GM21381 (cell line): ENCODE measurements at regions not wholly inside any gene's neighbourhood (a gene's known extent, or its start where the extent isn't known, plus 50 kb on each side); places are given as distances from the start of the nearest gene placed in this dataset.
A peak's percentile ranks its signal among the peaks of the same experiment; 100 is the strongest.

Source experiments
- ATAC-seq: cut with Tn5 transposase; IDR thresholded peaks from one replicate; pipeline ENCODE4 v1.9.1; 2021; ENCODE audit warnings: mild to moderate bottlenecking, moderate library complexity; ENCODE audit not compliant: unreplicated experiment

DNA sequence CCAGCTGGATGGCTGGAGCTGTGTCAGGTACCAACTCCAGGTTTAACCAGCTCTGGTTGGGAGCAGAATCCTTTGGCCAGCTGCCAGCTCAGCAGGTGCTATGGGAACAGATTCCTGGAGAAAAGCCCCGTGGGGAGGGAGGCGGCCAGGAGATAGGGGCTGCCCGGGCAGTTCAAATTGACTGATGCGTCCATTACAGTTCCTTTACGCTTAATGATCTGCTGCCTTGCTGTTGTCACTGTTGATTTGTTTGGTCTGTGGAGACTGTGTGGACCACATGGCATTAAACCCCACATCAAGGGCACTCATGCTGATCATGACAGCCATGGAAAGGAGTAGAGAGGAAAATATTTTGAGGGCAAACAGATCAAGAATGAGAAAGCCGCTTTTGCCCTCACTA is 200.0 kb downstream of the TSN start:
- no peak for ATAC-seq

DNA sequence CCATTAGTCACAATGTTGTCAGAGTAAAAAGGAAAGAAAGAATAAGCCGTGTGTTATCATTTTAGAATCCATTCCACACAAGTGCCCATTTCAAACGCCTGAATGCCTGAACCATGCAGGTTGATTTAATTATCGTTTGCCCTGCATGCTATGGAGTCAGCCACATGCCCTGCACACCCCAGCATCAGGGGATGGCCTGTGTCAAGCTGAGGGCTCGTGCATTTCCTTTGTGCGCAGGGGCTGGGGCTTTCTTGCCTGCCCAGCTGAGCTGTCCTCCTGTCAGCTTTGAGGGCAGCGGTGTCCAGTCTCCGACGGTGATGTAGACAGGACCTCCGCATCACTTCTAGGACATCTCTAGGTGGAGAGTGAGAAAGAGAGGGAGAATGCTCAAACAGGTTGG is 200.4 kb downstream of the TSN start:
- no peak for ATAC-seq

DNA sequence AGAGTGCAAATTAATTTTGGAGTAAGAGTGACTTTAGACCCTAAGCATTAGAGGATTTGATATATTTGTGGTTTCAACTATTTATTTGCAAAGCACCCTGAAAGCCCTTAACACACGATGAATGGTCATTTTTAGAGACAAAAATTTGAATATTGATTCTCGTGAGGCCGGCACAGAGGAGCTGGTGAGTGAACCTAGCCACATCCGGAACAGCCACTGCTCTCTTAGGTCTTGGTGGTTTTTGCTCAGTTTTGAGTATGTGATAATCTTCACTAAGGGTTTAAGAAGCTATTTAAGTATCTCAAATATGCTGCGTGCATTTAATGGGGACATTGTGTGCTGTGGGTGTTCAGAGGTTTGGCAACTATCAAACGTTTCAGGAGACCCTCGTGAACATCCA is 204.8 kb downstream of the TSN start:
- ATAC-seq, result peak; percentile 64

DNA sequence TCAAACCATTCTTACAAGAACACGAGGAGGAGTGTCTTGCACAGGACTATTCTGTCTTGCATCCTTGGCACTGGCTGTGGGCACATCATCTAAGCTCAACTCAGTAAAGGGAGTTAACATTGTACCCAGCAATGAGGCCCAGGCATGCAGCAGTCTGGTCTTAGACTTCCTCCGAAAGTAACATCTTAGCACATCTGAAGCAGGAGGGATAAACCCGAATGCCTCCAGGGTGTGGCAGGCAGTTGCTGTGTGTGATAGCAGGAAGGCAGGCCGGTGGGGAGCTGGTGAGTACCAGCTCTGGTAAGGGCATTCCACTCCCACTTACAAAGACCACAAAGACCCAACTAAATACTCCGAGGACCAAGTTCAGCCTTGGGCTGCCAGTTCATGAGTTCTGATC is 206.3 kb downstream of the TSN start:
- no peak for ATAC-seq

DNA sequence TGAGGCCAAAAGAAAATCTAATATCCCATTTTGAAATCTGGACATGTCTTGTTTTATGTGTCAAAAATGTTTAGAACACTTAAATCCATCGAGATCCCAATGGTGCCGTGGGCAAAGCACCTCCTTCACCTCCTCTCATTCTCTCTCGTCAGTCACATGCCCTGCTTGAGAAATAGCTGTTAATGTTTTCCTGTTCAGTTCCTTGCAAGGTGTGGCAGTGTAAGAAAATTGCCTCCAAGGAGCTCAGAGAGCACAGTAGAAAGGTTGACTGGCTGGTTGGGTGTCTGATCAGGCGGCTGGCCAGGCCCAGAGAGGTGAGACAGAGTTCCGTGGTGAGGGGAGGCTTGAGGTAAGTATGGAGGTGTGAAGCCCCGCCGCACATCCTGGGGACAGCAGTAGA is 210.2 kb downstream of the TSN start:
- ATAC-seq, result no peak

DNA sequence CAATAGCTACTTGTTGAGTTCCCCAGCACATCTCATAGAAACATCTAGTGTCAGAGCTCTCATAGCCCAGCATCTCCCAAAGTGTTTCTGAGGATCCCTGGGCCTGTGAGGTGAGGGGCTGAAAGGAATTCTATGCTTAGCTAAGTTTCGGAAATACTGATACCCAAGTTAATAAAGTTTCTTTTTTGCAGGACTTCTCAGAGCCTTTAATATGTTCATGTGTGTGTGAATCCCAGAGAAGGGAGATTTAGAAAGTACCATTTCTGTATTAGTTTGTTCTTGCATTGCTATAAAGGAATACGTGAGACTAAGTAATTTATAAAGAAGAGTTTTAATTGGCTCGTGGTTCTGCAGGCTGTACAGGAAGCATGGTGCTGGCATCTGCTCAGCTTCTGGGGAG is 211.2 kb downstream of the TSN start:
- no peak for ATAC-seq

DNA sequence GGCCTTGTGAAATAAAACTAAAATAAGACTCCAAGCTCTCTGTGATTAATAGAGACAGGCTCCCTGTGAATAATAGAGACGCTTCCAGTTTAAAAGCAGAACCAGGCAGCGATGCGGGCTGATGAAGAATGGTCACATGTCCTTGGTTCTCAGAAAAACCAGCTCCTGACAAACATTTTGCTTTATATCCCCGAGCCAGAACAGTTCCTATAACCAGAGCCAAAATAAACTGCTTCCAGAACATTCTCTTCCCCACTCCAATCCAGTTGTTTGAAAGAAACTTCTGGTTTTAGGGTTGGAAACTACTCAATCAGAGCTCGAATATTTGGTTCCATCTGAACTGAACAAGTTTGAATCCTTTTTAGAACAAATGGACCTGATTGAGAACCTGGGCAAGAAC is 213.7 kb downstream of the TSN start:
- no peak for ATAC-seq

DNA sequence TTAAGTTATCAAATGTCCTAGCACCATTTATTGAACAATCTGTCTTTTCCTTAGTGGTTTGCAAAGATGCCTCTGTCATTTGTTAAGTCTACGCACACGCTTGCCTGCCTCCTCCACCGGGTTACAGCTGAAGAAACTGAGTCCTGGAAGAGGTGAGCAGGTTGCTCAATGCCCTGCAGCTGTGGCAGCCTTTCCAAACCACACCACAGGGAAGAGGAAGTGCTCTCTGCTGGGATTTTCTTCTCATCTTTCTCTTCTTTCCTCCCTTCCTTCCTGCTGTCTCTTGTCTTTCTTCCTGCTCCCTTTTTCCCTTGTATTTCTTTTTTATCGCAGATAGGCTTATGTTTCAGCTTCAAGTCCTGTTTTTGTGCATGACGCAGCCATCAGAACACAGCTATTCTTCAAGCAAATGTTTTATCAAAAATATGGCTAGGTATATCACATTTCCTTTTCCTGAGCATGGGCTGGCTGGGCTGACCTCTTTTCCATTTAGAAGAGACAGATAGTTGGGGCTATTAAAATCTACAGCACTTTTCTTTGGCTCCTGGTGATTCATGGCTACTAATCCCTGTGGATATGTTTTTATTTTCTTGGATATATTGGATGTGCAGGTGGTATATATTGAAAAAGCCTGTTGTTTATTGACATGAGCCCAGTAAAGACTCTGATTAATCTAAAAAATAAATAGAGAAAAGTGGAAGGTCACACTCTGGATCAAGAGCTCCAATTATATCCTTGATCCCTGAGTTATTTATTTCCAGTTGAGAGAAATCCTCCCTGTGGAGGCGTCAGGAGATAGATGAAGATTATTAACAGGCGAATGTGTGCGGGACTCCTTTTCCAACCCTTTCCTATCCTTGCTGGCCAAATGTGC is 214.6 kb downstream of the TSN start:
- ATAC-seq, result no peak

DNA sequence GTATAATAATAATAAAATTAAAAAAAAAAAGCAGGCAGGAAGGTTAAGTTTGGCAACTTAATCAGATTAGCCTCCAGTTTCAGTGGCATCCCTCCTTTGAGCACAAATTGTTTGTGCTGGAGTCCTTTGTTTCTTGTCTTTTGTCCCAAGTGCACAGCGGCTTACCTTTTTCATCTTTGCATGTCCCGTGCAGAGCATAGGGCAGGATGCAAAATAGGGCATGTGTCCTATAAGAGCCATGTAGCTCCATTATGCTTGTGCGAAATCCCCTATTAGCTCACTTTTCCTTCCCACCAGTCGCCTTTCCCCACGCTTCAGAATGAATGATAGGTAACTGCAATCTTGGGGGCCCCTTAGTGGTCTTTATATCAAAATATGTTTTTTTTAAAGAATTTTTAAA is 216.8 kb downstream of the TSN start:
- no peak for ATAC-seq

DNA sequence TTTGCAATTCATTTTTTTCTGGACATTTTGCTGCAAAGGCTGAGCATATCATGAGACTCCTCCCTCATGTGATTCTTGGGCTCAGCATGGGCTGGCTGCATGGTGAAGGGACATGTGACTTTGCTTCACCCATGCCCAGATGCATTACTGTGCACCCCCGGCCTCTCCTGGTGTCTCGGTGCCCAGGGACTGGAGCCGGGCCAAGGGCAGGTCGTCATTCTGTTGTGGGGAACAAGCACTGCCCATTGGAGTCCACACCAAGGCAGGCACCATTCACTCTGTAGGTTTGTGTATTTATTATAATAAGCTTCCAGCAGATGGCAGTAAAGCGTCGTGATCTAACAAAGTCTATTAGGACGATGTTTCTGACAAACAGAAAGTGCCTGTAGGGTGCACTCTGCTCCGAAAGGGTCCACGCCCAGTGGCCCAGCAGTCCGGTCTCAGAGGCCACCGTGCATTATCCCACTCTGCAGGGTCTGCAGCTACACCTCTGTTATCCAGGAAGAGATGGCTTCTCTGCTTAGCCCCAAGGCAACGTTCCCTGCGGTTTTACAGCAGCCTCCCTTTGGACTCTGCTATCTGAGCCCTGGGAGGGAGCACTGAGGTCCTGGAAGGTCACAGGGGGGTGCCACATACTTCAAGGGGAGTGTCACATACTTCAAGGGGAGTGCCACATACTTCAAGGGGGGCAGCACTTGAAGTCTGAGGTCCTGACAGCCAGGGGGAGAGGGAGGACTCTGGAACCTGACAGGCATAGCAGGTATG is 219.6 kb downstream of the TSN start:
- peak; percentile 96 for ATAC-seq

DNA sequence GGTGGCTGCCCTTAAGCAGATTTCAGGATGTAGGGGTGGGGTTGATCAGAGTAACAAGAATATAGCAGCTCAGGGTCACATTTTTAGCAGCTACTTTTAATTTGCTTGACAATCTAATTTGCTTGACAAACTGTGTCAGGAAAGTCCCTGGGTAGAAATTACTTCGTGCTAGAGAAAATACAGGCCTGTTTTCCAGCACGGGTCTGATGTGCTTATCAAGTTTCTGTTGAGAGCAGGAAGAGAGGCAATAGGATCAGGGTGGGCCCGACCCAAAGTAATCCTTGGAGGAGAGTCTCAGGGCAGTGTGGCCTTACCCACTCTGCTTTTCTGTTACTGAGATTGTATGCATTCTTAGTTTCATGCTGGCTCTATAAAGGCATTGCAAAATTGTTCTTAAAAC is 221.5 kb downstream of the TSN start:
- ATAC-seq, result no peak

DNA sequence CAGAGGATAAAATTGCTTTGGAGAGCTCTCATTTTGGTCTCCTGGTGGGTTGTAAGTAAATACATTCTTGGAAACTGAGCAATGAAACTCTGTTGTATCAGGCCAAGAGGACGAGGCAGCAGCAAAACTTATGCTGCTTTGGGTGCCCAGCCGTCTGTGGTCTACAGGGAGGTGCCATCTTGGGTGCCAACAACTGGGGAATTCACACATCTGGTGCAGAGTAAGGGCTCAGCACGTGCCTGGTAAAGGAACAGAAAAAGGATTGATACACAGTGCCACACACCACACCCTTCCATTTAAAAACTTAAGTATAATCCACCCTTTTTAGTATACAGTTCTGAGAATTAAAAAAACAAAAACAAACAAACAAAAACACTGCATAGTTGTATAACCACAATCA is 221.9 kb downstream of the TSN start:
- no peak for ATAC-seq

DNA sequence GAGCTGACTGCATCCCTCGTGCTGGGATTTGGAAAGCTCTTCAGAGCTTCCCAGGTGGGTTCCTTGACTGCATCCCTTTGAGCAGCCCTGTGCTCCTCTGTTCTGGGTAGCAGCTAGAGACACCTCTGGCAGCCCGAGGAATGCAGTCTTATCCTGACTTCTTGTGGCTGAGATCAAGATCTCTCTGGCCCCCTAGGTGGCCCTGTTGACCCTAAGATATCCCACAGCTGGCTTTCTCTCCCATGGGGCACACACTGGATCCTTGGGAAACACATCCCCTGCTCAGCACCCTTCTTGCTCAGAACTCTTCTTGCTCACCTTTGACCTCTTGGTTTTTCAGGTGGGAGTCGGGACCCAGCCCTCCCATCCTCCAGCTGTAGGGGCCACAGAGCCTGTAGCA is 237.2 kb downstream of the TSN start:
- ATAC-seq, result no peak

DNA sequence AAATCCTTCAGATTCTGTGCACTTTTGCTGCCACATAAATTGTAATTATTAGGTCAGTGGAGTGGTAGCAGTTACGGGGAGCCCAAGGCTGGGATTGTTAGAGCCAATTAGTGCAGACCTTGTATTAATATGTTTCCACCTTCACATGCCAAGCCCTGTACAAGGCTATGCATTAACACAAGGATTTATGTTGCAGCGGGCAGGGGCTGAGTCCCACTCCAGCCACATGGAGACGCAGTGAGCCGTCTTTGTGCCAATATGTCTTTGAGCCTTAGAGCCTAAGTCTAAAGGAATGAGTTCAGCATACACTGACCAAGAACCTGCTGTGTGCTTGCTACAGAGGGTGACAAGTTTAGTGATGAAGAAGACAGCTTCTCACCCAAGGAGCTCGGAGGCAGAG is 238.2 kb downstream of the TSN start:
- ATAC-seq, result no peak

DNA sequence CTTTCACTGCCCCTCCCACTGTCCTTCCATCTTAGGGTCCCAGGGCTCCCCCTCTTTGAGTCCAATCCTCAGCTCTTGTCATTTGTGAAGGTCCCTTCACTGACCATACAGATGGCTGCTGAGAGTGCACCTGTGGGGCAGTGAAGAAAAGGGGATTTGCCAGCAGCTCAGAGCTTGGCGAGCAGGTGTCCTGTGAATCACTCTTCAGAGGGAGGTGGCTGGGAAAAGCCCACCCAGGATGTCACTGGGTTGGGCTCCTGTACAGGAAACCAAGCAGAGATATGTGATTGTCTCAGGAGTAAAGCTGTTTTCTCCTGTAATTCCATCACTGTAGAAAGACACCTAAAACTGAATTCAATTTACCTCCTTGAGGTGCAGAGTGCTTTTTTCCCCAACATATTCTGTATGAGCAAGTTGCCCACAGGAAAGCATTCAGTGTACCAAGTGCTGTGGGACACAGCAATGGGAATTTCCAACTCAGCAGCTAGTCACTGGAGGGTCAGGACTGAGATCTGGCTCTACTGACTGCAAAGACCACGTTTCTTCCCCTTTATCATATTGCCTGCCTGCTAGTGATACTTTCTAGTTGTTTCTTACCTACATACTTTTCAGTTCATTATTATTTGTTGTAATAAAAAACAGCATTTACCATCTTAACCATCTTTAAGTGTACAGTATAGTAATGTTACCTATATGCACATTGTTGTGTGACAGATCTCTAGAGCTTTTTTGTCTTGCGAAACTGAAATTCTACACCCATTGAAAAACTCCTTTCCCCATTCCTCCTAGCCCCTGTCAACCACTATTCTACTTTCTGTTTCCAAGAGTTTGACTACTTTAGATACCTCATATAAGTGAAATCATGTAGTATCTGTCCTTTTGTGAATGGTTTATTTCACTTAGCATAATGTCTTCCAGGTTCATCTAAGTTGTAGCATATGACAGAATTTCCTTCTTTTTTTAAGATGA is 239.1 kb downstream of the TSN start:
- no peak for ATAC-seq

DNA sequence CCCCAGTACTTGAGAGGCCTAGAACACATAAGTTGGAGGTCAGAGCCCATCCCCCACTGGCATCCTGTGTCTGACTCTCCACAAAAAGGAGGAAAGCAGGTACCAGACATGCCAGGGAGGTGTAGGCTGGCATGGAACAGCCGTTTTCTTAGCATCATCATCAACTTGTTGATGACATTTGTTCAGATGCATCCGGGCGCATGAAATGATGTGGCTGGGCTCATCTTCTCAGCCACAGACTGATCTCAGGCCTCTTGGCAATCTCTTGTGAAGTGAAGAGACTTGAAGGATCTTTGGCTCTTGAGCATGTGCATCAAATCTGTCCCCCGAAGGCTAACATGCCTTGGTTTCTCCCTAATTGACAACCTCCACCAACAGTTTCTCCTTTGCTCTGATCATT is 243.3 kb downstream of the TSN start:
- ATAC-seq, result no peak

DNA sequence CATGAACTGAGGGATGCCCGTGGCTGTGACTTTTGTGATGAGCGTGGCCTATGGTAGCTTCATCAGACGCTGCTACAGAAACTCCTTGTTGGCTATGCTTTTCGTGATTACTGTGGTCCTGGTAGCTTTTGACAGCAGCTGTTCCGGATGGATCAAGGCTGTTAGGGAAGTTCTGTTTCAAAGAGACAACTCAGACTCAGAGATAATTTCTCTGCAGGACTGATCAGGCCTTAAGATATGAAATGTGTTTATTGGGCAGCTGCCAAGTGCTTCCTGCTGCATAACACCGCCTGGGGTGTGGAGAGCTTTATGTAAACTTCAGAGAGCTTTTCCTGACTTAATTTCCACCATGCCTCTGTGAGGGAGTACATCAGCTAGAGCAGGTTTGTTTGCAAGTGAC is 243.8 kb downstream of the TSN start:
- no peak for ATAC-seq

DNA sequence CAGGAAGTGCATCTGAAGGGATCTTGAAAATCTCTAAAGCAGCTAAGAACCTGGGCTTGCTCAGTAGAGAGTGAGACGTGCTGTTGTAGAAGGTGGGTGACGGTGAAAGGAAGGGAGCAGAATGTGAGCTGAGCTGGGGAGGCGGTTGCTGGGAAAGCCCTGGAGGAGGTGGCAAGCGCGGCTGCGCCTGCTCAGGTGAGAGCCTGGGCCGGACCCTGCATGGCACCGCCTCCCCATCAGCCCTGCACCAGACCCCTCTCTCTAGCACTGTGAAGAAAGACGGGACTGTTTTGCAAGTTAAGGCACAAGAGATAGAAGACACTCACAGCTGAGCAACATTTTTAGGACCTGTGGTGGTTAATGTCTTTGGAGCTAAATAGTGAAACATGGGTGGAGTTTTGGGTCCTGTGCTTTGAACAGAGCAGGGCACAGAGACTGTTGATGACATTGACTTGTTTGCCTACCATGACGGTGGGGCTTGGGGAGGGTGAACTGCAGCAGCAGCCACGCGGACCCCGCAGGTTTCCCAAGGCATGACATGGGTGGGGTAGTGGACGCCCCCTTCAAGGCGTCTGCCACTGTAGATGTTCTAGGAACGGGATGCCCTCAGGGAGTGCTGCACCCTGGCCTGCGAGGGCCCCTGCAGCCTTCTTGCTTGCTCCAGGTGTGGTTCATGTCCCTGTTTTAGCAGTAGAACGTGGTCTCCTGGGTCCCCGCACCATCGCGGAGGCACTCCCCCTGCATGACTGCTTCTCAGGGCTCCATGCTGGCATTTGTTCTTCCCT is 245.3 kb downstream of the TSN start:
- ATAC-seq, result no peak

DNA sequence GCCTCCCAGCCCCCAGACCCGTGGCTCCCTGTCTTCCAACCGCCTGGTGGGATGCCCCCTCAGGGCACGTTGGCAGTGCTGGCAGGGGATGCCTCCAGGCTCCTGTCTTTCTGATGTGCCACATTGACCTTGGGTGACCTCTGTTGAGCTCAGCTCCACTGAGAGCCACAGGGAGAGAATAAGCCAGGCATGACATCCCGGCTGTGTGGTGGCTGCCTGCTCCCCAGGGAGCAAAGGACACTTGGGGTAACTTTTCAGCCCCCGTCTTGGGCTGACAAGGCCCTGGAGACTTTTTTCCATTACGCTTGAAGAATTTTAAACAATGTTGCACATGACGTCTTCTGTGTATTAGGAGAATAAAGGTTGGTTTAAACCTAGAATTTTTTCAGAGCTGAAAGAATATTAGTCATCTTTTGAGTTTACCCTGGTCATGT is 246.0 kb downstream of the TSN start:
- no peak for ATAC-seq

DNA sequence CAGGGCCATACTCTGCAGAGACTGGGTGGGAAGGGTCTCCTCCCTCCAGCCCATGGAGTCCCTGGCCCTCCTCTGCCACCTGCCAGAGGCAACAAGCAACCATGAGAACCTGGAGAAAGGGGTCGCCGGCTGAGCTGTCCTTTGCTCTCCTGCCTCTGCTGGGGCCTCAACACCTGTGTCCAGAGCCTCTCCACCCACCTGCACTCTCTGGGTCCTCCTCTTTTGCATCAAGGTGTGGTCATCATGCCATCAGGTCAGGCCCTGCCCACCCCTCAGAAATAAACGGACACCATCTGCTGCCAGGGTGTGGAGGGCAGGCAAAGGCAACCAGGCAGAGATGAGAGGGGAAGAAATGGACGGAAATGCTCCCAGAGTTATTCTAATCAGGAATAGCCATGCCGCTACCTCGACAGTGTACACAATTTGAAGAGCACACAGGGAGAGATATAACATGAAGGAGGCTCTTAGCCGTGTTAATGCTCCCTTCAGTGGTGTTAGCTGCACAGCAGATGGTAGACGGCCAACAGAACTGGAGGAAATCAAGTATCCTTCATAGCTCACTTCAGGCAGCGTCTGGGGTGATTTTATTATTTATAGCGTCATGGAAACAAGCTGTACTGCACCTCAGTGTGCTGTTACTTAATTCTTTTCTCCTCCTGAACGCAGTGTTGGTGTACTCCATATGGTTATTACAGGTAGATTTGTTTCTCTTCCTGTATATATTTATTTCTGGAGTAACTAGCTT is 247.9 kb downstream of the TSN start:
- no peak for ATAC-seq
